Activated naive CD4-positive, alpha-beta T cell treated with anti-CD3 and anti-CD28 coated beads for 36 hours (primary cell): ENCODE measurements at regions not wholly inside any gene's neighbourhood (a gene's known extent, or its start where the extent isn't known, plus 50 kb on each side); places are given as distances from the start of the nearest gene placed in this dataset.

Source experiments
- CTCF ChIA-PET: fragments of 350-600 bp; sonication (Branson Sonifier 250); formaldehyde crosslinking; loops from one replicate; lab custom pipeline; 2021; ENCODE audit warnings: antibody characterized with exemption; lab: Charles Lee
- DNase-seq: peaks from one replicate; pipeline ENCODE4 v3.0.0-alpha.2; 2020
- H3K27ac Mint-ChIP-seq: one replicate; pipeline ENCODE4 v1.8.0; 2021; ENCODE audit warnings: mild to moderate bottlenecking, mixed read lengths
- H3K27me3 Mint-ChIP-seq: one replicate; pipeline ENCODE4 v1.8.0; 2021; ENCODE audit warnings: low read depth, mixed read lengths
- H3K36me3 Mint-ChIP-seq: one replicate; pipeline ENCODE4 v1.8.0; 2021; ENCODE audit warnings: low read depth, mixed read lengths
- H3K4me1 Mint-ChIP-seq: one replicate; pipeline ENCODE4 v1.8.0; 2021; ENCODE audit warnings: low read depth, mixed read lengths
- H3K4me3 Mint-ChIP-seq: one replicate; pipeline ENCODE4 v1.8.0; 2021; ENCODE audit warnings: mild to moderate bottlenecking, moderate library complexity, mixed read lengths
- H3K9me3 Mint-ChIP-seq: one replicate; pipeline ENCODE4 v1.8.0; 2021; ENCODE audit warnings: mixed read lengths
- intact Hi-C: fragments of 100-400 bp; cut with micrococcal nuclease; formaldehyde crosslinking; loops from one replicate; pipeline ENCODE4 v1.15.1; 2023

DNA sequence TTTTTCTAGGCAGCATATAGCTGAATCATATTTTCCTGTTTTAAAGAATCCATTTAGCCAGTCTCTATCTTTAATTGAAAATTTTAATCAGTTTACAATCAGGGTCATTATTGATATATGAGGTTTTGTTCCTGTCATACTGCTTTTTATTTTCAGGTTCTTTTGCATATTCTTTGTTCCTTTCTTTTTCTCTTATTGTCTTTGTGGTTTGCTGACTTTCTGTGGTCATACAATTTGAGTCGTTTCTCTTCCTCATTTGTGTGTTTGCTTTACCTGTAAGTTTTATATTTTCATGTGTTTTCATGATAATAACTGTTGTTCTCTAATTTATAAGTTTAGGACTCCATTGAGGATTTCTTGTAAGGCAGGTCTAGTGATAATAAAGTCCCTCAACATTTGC is 812.6 kb downstream of the DACH1 start:
- CTCF ChIA-PET: no interaction called here
- peaks cover 5% of the 10 kb centered on the region for H3K9me3 Mint-ChIP-seq
- H3K36me3 Mint-ChIP-seq: no peaks in the 10 kb centered on the region
- H3K4me1 Mint-ChIP-seq: no peaks in the 10 kb centered on the region
- no peak for DNase-seq
- no peaks in the 10 kb centered on the region for H3K27me3 Mint-ChIP-seq
- intact Hi-C loops: no loop called here
- H3K27ac Mint-ChIP-seq: no peak overlapping the region
- no peak overlapping the region for H3K4me3 Mint-ChIP-seq

DNA sequence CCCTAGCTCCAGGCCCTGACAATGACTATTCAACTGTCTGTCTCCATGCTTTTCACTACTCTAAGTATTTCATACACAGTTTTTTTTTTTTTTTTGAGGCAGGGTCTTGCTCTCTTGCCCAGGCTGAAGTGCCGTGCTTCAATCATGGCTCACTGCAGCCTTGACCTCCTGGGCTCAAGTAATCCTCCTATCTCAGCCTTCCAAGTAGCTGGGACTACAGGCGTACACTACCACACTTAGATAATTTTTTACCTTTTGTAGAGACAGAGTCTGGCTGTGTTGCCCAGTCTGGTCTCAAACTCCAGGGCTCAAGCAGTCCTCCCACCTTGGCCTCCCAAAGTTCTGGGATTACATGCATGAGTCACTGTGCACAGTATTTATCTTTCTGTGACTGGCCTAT is 815.4 kb downstream of the DACH1 start:
- no peak for DNase-seq
- H3K9me3 Mint-ChIP-seq: peaks cover 5% of the 10 kb centered on the region
- intact Hi-C loops: no loop called here
- H3K27me3 Mint-ChIP-seq: no peaks in the 10 kb centered on the region
- no peak overlapping the region for H3K27ac Mint-ChIP-seq
- H3K4me1 Mint-ChIP-seq: no peaks in the 10 kb centered on the region
- CTCF ChIA-PET: interaction anchor here (0.6 kb wide), 2 partner anchors 16 to 1455 kb away, joined by 3 to 4 read pairs; no protein-coding TSS in a partner anchor
- no peak overlapping the region for H3K4me3 Mint-ChIP-seq
- no peaks in the 10 kb centered on the region for H3K36me3 Mint-ChIP-seq

DNA sequence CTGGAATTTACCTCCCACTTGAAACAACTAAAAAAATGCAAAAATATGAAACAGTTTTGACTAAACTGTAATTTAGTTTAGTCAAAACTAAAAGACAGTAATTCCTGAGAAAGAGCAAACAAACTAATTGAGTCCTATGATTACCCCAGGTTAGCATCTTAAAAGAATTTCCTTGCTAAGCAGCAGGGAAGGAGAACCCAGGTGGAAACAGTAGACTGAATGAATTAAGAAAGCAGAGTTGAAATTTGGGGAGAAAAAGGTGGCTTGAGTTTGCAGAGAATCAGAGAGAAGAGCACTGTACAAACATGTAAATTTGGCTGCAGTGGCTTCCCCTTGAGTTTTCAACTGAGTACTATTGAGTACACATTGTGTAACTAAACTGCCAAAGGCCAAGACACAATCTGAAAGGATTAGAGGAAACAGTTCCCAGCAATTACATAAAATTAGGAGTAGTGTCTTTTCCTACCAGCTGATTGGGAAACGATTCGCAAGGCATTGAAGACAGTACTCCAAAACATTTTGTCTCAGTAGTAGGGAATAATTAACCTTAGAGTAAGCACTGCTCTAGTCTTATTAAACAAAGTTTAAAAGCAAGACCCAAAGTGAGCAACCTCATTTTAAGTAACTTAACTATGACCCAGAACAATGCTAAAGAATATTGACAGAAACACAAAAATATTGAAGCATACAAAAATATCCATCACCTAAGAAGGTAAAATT is 820.5 kb downstream of the DACH1 start:
- intact Hi-C loops: no loop called here
- Mint-ChIP-seq H3K4me3 (no peak overlapping the region), H3K36me3 (no peaks in the 10 kb centered on the region), H3K4me1 (no peaks in the 10 kb centered on the region), H3K27me3 (no peaks in the 10 kb centered on the region), H3K9me3 (peaks cover 3% of the 10 kb centered on the region), H3K27ac (no peak overlapping the region)
- CTCF ChIA-PET: no interaction called here
- no peak for DNase-seq

DNA sequence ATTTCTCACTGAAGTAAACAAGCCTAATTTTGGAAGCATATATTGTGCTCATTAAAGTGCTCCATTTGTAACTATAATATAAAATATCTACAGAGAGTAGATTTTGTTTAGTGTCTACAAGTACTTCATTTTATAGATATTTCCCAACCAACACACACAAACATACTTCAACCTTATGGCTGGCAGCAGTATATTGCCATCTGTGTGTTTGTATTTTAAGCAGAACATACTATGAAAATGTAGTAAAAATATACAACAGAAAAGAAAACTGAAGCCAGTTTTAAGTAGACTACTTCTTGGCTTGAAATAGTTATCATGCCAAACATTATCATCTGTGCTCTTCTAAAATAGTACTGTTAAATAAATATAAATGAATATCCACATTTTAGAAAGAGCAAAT is 821.9 kb downstream of the DACH1 start:
- no peaks in the 10 kb centered on the region for H3K27me3 Mint-ChIP-seq
- DNase-seq: no peak
- no peaks in the 10 kb centered on the region for H3K36me3 Mint-ChIP-seq
- CTCF ChIA-PET: interaction anchor here (0.6 kb wide), 1 partner anchor 1444 kb away, joined by 3 read pairs; no protein-coding TSS in a partner anchor
- H3K4me3 Mint-ChIP-seq: no peak overlapping the region
- H3K9me3 Mint-ChIP-seq: peaks cover 3% of the 10 kb centered on the region
- H3K4me1 Mint-ChIP-seq: no peaks in the 10 kb centered on the region
- H3K27ac Mint-ChIP-seq: no peak overlapping the region
- intact Hi-C loops: no loop called here

DNA sequence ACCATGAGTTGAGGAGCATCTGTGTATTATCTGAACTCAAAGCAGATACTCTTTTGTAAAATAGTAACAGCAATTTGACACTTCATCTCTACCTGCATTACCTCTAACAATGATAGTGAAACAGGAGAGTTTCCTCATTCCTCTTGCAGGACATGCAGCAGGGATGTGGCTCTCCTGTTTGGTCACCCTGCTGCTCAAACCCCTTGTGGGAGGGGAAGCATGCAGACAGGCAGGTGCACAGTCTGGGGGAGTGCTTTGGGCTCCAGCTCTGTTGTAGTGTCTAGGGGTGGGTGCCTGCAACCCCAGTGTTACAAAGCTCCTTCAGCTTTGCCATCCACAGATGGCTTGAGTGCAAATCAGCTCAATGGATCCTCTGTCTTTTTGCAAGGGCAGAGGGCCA is 827.6 kb downstream of the DACH1 start:
- Mint-ChIP-seq H3K27ac (no peak overlapping the region), H3K4me1 (no peaks in the 10 kb centered on the region), H3K36me3 (no peaks in the 10 kb centered on the region), H3K4me3 (no peak overlapping the region), H3K27me3 (no peaks in the 10 kb centered on the region), H3K9me3 (peaks cover 8% of the 10 kb centered on the region)
- CTCF ChIA-PET: no interaction called here
- no peak for DNase-seq
- intact Hi-C loops: no loop called here

DNA sequence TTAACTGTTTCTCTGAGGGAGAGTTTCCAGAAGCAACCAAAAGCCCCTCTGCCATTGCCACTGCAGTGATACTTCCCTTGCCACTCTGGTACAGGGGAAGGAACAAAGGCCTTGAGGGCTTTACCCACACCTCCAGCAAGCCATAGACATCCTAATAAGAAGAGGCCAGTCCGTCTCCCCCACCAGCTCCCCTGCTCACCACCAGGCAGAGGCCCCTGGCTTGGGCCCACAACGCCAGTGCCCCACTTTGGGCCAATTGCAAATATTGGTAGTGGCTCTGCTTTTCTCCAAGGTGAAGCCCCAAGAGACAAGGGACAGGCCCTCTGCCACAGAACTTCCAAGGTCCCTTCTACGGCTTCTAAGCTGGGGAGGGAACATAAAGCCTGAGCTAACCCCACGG is 833.0 kb downstream of the DACH1 start:
- CTCF ChIA-PET: no interaction called here
- no peak for DNase-seq
- H3K27ac Mint-ChIP-seq: no peak overlapping the region
- H3K27me3 Mint-ChIP-seq: peaks cover 3% of the 10 kb centered on the region
- H3K9me3 Mint-ChIP-seq: peaks cover 10% of the 10 kb centered on the region
- no peak overlapping the region for H3K4me3 Mint-ChIP-seq
- no peaks in the 10 kb centered on the region for H3K36me3 Mint-ChIP-seq
- no peaks in the 10 kb centered on the region for H3K4me1 Mint-ChIP-seq
- intact Hi-C loops: no loop called here

DNA sequence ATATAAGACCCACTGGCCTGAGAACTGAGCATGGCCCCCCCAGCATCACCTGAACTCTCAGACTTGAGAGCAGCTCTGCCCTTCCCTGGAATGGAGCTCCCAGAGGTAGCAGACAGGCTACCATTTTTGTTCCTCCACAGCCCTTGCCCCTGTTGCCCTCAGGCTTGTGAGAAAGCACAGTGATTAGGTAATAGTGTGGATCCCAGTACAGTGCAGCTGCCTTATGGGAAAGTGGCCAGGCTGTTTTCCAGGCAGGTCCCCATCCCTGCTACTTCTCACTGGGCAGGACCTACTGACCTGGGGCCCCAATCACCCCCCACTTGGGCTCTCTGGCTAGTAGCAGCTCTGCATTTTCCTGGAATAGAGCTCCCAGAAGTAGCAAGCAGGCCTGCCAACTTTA is 834.0 kb downstream of the DACH1 start:
- CTCF ChIA-PET: no interaction called here
- intact Hi-C loops: no loop called here
- Mint-ChIP-seq H3K4me3 (no peak overlapping the region), H3K9me3 (peaks cover 17% of the 10 kb centered on the region), H3K36me3 (no peaks in the 10 kb centered on the region), H3K27ac (no peak overlapping the region), H3K27me3 (peaks cover 3% of the 10 kb centered on the region), H3K4me1 (no peaks in the 10 kb centered on the region)
- no peak for DNase-seq

DNA sequence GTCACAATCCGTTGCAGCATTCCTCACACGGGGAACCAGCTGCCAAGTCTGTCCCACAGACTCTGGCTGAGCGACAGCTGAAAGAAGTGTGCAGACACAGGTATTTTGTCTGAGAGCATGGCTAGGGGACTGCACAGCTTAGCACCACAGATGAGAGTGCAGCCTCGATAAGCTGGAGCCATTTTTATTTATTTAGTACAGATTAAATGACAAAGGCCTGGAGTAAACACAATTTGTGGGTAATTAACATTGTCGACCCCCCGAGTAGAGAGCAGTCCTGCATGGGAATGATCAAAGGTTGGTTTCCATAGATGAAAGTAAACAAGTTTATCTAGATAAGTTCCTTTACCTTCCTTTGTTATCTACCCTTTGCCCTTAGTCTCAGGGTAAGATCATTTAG is 836.2 kb downstream of the DACH1 start:
- H3K4me3 Mint-ChIP-seq: no peak overlapping the region
- H3K9me3 Mint-ChIP-seq: peaks cover 18% of the 10 kb centered on the region
- CTCF ChIA-PET: no interaction called here
- peaks cover 3% of the 10 kb centered on the region for H3K27me3 Mint-ChIP-seq
- intact Hi-C loops: no loop called here
- H3K27ac Mint-ChIP-seq: no peak overlapping the region
- H3K36me3 Mint-ChIP-seq: no peaks in the 10 kb centered on the region
- no peaks in the 10 kb centered on the region for H3K4me1 Mint-ChIP-seq
- DNase-seq: no peak

DNA sequence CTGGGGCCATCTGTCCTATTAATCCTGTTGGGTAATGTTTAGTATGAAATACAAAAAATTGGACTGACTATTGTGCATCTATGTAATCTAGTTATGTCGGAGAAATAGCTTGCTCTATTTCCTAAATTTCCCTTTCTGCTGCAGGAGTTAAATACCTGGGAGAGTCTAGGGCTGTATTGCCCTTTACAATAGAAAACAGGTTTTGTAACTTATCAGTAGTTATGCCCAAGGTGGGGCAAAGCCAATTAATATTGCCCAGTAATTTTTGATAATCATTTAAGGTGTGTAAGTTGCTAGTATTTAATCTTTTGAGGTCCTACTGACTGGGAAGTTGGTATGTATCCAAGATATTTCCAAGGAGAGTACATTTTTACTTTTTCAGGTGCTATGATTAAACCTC is 838.1 kb downstream of the DACH1 start:
- Mint-ChIP-seq H3K27me3 (peaks cover 3% of the 10 kb centered on the region), H3K9me3 (peaks cover 18% of the 10 kb centered on the region), H3K27ac (no peak overlapping the region), H3K36me3 (no peaks in the 10 kb centered on the region), H3K4me1 (no peaks in the 10 kb centered on the region), H3K4me3 (no peak overlapping the region)
- intact Hi-C loops: no loop called here
- CTCF ChIA-PET: no interaction called here
- no peak for DNase-seq

DNA sequence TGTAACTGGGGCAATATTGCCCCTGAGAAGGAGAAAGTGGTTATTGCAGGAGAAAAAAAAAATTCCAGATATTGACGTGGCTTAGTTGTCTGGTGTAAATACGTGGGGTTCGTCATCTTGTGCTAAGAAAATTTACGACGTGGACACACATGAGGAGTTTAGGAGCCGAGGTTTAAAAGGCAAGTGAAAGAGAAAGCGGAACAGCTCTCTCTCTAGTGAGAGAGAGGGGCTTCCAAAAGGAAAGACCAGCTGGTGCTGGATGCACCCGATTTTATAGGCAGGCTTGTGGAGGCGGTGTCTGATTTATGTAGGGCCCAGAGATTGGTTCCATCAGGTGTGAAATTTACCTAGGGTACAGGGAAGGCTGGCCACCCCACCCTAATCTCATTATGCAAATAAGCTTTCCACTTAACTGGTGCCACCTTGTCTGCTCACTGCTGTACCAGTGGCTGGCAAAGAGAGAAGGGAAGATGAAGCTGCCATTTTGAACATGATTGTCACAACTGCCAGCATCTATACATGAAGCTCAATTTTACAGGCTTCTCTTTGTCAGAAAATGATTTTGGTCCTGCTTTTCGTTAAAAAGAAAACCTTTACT is 845.1 kb downstream of the DACH1 start:
- no peak overlapping the region for H3K27ac Mint-ChIP-seq

DNA sequence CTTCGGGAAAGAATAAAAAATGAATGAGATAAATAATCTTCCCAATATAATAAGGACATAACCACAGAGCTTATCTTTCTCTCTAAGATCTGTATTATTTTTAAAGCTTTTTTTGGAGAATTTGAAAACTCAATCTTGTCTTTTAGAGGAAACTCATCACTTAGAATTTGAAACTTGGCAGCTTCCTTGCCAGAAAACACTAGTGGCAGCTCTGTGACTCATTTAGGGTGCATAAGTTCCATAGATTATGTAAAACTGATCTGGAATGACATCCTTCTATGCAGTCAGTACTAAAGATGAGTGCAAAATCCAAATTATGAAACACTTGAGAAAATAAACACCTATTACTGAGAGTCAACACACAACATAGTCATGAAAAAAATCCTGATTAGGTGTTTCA is 848.0 kb downstream of the DACH1 start:
- H3K27me3 Mint-ChIP-seq: no peaks in the 10 kb centered on the region
- H3K27ac Mint-ChIP-seq: no peak overlapping the region
- H3K4me1 Mint-ChIP-seq: no peaks in the 10 kb centered on the region
- CTCF ChIA-PET: no interaction called here
- no peaks in the 10 kb centered on the region for H3K36me3 Mint-ChIP-seq
- H3K9me3 Mint-ChIP-seq: peaks cover 2% of the 10 kb centered on the region
- intact Hi-C loops: no loop called here
- DNase-seq: no peak
- no peak overlapping the region for H3K4me3 Mint-ChIP-seq

More for the DNA sequence above, 845.1 kb downstream of the DACH1 start:
- Mint-ChIP-seq H3K36me3 (no peaks in the 10 kb centered on the region), H3K27me3 (no peaks in the 10 kb centered on the region), H3K4me3 (no peak overlapping the region), H3K9me3 (peaks cover 5% of the 10 kb centered on the region), H3K4me1 (no peaks in the 10 kb centered on the region)
- no peak for DNase-seq
- intact Hi-C loops: no loop called here
- CTCF ChIA-PET: no interaction called here

DNA sequence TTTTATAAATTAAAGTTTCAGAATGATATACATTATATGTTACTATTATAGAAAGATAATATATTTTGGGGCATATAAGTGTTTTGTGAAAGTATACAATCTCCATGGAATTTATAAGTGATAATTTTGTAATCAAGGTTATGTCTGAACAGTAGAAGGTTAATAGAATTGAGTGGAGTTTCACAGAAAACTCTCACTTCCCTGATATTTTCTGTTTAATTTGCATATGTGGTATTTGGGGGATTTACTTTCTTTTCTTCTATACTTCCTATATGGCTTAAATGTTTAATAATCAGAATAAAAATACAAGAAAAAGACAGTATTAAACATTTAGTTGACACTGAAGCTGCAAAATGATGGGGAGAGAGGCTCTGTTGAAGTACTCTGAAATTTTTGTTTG is 848.5 kb downstream of the DACH1 start:
- H3K27me3 Mint-ChIP-seq: no peaks in the 10 kb centered on the region
- H3K27ac Mint-ChIP-seq: no peak overlapping the region
- no peaks in the 10 kb centered on the region for H3K4me1 Mint-ChIP-seq
- no peaks in the 10 kb centered on the region for H3K36me3 Mint-ChIP-seq
- DNase-seq: no peak
- peaks cover 2% of the 10 kb centered on the region for H3K9me3 Mint-ChIP-seq
- CTCF ChIA-PET: no interaction called here
- intact Hi-C loops: no loop called here
- no peak overlapping the region for H3K4me3 Mint-ChIP-seq

DNA sequence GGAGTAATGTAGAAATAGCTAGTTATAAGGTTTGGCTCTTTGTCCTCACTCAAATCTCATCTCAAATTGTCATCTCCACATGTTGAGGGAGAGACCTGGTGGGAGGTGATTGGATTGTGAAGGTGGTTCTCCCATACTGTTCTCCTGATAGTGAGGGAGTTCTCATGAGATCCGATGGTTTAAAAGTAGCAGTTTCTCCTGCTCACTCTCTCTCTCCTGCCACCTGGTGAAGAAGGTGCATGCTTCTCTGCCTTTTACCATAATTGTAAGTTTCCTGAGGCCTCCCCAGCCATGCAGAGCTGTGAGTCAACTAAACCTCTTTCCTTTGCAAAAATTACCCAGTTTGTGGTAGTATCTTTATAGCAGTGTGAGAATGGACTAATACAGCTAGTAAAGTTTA is 849.4 kb downstream of the DACH1 start:
- CTCF ChIA-PET: no interaction called here
- no peaks in the 10 kb centered on the region for H3K36me3 Mint-ChIP-seq
- no peak overlapping the region for H3K27ac Mint-ChIP-seq
- H3K9me3 Mint-ChIP-seq: peaks cover 2% of the 10 kb centered on the region
- no peak for DNase-seq
- intact Hi-C loops: no loop called here
- no peak overlapping the region for H3K4me3 Mint-ChIP-seq
- H3K4me1 Mint-ChIP-seq: no peaks in the 10 kb centered on the region
- no peaks in the 10 kb centered on the region for H3K27me3 Mint-ChIP-seq
